GM18499 (cell line): ENCODE measurements at regions not wholly inside any gene's neighbourhood (a gene's known extent, or its start where the extent isn't known, plus 50 kb on each side); places are given as distances from the start of the nearest gene placed in this dataset.

Experiments used
- ATAC-seq: cut with Tn5 transposase; IDR thresholded peaks from one replicate; pipeline ENCODE4 v1.9.1; 2021; ENCODE audit warnings: moderate number of reproducible peaks; ENCODE audit not compliant: insufficient read depth, unreplicated experiment

DNA sequence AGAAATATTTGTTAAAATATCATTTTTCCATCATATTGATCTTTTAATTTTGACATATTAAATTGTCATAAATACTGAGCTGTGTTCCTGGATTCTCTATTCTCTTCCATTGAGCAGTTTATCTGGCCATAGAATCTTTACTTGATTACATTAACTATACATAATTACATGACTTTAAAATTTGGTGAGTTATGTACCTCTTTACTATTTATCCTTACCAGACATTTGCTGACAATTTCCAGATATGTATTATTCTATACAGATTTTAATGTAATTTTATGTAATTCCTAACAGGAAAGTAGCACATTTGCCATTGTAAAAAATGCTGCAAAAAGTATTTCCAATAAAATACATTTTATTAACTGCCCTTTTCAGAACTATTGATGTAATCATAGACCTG lies 770.3 kb downstream of the KCTD16 start:
- ATAC-seq, result no peak

DNA sequence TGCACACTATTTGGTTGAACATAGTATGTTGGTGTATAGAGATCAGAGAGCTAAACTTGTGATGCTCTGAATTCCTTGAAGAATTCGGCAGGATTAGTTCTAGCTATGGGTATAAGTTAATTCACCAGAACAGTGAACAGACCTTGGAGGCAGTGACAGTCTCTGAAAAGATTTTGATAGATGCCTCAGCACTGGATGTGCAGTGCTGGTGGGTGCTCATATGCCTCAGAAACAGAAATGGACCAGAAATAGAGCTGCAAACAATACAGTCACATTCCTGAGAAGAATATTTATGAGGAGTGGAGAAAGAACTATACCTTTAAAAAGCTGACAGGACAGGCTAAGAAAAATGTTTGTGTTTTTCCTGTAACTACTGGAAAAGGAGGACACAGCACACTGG lies 747.7 kb downstream of the KCTD16 start:
- no peak for ATAC-seq

DNA sequence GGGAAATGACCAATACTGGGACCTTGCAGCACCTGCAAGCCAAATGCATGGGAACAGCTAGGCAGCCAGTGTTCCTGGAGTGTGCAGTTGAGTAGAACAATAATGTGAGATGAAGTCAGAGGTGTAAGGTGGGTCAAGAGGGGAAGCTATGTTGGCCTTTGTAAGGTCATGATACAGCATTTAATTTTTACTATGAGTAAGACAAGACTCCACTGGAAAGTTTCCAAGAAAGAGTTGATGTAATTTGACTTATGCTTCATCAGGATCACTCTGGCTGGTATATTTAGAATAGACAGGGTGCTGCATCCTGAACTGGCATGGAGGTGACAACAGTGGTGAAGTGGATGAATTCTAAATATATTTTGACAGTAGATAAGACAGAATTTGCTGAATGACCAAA lies 744.8 kb downstream of the KCTD16 start:
- no peak for ATAC-seq

DNA sequence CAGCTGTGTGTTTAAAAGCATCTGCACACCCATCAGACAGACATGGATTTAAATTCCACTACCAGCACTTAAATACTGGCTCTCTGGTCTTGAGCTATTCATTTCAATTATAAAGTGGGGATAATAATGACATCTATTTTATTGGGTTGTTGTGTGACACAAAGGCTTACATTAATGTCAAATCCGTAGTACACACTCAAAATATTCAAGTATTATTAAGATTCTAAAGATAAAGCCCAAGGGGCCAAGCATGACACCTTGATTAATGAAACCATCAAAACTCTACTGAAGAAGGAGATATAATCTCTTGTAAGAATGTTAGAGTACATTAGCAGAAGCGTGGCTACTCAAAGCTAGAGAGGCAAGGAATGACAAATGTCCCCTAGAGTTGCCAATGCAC lies 743.0 kb downstream of the KCTD16 start:
- ATAC-seq, result no peak

DNA sequence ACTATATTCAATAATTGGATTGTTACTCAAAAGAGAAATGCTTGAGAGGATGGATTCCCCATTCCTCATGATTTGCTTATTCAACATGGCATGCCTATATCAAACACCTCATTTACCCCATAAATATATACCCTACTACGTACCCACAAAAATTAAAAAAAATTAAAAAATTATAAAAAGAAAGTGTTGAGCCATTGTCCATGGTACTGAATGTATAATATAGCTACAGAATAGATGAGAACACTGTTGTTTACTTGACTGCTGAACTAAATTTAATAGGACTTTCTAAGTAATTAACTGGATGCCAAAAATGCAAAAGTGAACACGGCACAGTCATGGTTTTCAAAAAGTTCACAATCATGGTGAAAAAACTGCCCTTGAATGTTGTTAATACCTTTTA lies 725.8 kb downstream of the KCTD16 start:
- no peak for ATAC-seq

DNA sequence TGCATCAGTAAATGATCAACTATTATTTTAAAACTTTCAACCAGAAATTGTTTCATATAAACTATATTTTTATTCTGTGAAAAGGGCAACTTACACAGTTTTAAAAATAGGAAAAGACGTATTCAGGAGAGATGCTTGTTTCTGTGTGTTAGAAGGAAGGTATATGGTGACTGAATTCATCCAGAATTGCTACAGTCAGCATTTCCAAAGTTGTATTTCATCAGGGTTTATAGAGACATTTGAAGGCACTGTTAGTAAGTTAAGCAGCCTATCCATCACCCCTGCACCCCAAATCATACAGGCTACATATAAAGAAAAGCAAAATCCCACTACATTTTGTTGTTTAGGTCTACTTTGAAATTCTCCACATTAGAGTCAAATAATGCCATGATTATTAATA lies 716.0 kb downstream of the KCTD16 start:
- ATAC-seq, result no peak

DNA sequence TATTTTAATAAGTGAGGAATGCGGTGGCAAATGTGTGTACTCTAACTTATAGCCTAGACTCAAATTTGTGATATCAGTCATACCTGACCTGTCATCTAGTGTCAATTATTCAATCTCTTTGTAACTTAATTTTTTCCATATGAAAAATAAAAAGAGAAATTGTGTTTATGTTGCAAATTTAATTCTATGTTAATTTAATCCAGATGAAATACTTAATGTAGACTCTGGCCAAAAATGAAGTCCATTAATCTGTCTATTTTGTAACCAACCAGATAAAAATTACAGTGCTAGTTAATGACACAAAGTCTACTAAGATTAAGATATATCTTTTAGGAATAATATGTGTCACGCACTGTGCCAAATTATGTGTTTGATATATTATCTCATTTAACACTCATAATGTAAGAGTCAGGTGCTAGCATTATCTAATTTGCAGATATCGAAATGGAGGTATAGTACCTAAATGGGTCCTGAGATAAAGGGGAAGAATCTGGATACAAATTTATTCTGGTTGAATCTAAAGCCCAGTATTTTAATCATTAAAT lies 712.1 kb downstream of the KCTD16 start:
- no peak for ATAC-seq

DNA sequence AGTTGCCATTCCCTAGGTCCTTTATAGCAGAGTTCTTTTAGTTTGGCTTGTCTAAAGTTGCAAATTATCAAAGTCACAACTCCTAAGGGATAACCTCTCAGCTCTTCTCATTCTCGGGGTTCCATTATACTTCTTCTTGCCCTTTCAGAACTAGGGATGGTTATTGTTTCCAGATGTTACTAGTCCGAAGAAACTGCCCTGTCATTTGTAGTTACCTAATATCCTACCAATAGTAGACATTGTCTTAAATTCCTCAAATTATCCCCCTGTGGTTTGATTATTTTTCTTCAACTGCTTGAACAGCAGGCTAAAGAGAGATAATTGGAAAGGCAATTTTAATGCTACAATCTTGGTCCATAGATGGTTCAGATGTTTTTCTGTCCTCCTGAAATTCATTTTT lies 709.8 kb downstream of the KCTD16 start:
- ATAC-seq, result no peak

DNA sequence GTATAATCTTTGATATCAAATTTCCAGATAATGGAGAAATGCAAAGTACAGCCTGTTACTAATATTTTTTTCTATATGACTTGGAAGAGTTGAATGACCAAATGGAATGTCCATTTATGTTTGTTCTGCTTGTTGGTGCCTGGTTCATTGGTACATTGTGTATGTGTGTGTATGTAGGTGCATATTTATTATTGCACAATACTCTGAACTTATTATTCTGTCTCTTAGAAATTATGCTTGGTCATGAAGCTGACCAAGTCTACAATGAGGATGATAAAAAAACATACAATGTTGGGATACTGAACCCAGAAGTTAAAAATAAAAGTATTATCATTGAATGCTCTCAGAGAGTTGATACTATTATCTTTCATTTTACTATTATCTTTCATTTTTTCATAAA lies 706.3 kb downstream of the KCTD16 start:
- no peak for ATAC-seq

DNA sequence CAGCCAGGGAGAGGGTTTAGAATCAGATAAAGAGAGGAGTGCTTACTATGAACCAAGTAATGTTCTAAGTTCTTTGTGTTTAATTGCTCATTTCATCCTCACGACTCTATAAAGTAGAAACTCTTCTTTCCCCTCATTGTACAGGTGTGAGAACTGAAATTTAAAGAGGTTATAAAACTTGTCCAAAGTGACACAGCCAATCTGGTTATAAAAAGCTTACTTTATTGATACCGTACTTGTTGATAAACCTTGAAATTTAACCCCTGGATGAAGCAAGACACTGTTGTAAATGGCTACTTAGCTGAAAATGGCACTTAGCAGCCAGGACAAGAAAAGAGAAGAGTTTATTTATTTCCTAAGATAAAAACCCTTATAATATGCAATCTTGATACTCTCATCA lies 702.4 kb downstream of the KCTD16 start:
- ATAC-seq, result no peak

DNA sequence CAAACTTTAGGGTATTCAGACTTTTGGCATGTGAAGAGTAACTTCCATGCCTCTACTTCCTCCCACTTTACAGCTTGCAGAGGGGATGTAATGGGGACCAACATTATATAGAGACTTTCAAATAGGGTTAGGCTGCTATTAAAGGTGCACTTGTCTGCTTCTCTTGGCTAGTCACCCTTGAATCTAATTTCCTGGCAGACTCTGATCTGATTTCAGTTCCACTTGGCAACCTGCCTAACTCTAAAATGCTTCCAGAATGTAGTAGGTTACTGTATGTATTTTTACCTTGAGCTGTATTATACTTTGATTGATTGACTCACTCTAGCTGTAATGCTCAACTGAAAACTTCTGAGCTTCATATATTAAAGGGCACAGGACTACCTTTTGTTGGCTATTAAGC lies 693.4 kb downstream of the KCTD16 start:
- no peak for ATAC-seq

DNA sequence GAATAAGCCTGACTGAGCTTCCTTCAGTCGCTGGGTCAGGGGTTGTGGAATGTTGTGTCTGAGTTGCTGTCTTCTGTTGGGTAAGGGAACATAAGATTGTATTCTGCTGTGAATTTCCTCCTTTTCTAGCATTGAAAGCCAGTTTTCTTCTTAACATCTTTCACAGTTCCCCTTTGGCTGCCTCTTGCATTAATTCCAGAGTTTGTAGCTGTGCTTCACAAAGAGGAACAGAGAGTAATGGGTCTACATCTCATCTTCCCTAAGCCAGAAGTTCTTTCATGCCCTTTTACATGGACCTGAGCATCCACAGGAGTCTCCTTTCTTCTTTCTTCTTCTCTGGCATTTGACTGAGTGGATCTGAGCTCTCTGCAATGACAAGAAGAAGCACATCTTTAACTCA lies 686.8 kb downstream of the KCTD16 start:
- ATAC-seq, result no peak

DNA sequence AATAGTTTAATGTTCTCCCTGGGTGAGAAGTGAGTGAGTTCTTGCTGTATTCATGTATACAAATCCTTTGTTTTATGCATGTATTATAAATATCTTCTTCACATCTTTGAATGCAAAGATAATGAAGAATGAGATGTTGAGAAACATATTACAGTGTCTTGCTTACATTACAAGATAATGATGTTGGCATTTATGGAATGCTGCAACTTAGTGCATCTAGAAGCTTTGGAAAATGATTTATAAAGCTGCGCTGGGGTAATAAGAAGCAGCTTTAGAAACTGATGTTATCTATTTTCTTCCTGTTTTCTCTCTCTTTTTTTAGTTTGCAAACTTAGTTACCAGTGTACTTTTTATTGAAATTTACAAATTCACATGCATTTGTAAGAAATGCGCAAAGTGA lies 673.4 kb downstream of the KCTD16 start:
- no peak for ATAC-seq

DNA sequence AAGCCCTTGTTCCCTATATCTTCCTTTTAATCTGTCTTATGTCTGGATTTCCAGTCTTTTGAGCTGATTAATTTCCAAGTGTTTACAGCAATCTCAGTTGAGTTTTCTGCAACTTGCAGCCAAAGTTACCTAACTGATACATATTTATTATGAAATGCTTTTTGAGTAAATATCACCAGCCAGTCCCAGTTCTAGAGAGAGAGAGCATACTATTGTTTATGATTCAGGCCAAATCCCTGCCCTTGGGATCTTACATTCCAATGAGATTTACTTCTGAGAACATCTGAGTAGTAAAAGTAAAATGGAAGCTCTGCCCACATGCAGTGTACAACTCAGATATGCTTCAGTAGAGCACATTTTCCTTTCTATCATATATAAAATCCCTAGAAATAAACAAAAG lies 661.7 kb downstream of the KCTD16 start:
- no peak for ATAC-seq

DNA sequence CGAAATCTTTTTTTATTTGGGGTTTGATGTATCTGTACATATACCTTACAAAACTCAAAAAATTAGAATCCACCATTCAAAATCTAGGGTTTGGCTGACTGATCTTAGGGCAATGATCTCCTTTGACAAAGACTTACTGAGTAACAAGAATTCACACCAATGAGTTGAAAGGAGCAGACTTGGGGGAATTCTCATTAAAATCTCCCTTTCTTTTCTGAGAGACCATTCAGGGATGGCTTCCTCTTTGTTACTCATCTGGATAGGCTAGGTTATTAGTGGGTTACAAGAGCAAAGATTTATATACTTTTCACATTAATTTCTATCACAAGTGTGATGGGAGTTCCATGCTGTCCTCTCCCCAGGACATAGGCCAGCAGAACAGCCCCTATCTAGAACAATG lies 661.0 kb downstream of the KCTD16 start:
- ATAC-seq, result no peak

DNA sequence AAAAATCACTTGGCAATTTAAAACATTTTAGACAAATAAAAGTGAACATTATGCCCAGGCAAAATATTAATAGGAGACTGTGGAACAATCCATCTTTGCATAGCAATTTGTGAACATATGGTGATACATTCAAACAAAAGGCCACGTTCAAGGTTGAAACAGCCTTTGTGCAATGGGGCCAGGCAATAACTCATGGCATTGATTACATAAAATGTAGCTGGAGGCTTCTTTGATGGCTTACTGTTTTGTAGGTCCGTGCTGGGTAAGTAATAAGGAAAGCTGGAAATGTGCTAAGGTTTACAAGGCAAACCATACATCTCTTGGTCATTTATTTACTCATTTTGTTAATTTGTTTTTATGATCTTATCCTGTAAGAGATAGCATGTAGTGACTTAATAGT lies 651.8 kb downstream of the KCTD16 start:
- ATAC-seq, result no peak

DNA sequence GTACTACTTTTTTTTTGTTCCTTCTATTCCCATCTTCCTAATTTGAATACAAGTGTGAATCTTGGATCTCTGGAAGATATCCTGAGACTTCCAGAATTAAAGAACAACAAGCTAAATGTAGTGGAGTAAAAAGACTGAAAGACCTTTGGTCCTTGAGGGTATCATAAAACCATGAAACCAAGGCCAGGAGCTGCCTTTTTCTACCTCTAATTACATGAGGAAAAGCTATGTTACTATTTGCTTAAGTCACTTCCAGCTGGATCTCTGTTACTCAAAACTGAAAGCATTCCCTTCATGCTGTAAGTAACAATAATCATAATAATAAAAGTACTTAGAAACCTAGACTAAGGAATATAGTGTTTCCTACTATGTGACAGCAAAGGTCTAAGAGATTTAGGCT lies 649.6 kb downstream of the KCTD16 start:
- ATAC-seq, result no peak

DNA sequence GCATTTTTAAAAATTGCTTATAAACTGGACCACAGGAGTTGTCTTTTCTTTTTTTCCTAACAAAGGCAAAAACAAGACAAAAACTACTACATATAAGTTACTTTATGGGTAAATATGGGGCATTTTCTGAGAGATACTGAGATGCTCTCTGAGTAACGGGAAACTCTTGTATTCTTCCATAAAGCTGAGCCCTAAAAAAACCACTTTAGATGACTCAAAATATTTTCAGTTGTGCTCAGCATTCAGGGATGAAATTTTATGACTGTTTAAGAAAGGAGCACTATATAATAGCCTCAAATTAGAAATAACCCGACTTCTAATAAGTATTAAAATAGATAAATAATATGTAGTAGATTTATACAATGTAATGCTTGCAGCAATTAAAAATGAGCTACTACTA lies 644.5 kb downstream of the KCTD16 start:
- no peak for ATAC-seq

DNA sequence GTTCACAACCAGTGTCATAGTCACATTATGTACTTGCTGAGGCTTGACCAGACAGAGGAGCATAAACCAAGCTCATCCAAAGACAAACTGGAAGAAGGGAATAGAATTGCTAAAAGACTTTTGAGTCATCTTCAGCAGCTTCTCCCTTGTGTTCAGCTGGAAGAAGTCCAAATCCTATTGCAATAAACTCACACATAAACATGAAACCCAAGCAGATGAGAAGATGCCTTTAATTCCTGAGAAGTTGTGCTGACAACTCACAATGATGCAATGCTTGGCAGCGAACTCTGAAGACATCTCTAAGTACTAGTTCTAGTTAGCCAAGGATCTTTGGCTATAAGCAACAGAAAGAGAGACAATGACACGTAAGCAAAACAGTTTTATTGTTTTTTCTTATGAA lies 642.1 kb downstream of the KCTD16 start:
- ATAC-seq, result no peak

DNA sequence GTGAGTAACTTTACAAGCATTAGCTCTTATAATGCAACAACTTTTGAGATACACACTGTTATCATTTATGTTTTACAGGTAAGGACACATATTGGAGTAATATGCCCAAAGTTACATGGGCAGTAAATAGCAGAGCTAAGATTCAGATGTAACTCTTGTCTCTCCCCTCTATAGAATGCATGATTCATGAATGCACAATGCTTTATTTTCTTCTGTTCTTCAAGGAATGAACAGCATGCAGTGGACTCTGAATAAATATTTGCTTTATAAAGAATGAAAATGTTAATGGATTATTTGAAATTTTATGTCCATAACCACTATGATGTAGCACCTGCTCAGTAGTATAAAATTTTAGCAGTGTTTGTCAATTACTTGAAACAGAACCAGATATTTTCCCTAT lies 629.5 kb downstream of the KCTD16 start:
- ATAC-seq, result no peak

DNA sequence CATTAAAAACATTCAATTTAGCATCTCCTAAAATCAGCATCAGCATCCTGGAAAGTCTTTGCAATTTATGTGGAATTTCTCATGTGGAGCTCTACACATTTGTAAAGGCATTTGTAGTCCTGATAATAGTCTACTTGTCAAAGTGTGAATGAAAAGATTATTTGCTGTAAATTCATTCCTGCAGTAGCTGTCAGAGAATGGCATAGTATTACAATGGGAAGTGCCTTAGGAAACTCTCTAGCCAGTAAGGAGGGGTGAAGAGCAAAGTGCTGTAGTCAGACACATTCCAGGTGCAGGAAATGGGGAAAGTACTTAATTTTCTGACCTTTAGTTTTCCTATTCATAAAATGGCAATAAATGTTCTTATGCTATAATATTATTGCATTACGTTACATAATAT lies 627.9 kb downstream of the KCTD16 start:
- ATAC-seq, result no peak

DNA sequence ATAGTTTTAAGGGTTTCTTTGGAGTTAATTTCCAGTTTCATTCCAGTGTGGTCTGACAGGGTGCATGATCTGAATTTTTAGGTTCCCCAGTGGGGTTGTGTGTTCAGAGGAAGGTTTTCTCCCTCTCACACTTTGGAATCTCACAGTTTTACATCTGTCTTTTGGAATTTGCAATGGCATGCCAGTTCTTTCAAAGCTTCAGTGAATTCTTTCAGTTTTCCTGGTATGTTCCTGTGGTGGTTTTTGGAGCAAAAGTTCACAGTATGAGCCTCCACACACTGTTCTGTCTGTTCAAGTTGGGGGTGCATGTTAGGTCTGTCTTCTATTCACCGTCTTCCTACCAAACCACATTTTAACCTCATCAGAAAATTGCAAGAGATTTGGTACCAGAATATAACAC lies 624.2 kb downstream of the KCTD16 start:
- no peak for ATAC-seq

DNA sequence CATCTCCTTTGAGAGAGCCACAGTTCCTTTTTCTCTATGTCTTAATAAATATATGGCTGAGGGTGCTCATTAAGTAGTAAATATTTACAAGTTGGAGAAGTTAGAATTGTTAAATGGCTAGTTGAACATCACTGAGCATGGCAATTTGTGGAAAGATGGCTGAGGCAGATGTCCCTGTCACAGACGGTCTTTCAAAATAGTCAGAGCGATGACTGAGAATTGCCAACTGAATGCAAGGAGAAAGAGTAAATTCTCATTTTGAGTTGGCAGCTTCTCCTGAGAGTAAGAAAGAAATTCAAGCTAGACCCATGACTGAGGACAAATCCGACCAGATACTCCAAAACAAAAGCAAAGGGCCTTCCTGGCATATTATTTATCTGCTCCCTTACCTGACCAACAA lies 617.9 kb downstream of the KCTD16 start:
- no peak for ATAC-seq
